Tibial nerve (tissue), 3 donors: ENCODE measurements at regions not wholly inside any gene's neighbourhood (a gene's known extent, or its start where the extent isn't known, plus 50 kb on each side); places are given as distances from the start of the nearest gene placed in this dataset.

Source experiments
- POLR2A ChIP-seq, 2 donors: fragments of 450-650 bp; IDR thresholded peaks; one replicate each; pipeline ENCODE4 v1.6.1; 2017; ENCODE audit warnings: antibody characterized with exemption in 2 of 2, mild to moderate bottlenecking in 2 of 2, moderate library complexity in 2 of 2
- TF ChIP-seq, protein P1 (sequence below), 5 experiments: fragments of 200-600 bp in 3 of 5; fragments of 450-650 bp in 2 of 5; sonication (generic) in 3 of 5; IDR thresholded peaks; one replicate each; pipeline ENCODE4 v1.5.1; 2016 to 2019; ENCODE audit warnings: antibody characterized with exemption in 5 of 5, mild to moderate bottlenecking in 3 of 5, moderate library complexity in 2 of 5

DNA sequence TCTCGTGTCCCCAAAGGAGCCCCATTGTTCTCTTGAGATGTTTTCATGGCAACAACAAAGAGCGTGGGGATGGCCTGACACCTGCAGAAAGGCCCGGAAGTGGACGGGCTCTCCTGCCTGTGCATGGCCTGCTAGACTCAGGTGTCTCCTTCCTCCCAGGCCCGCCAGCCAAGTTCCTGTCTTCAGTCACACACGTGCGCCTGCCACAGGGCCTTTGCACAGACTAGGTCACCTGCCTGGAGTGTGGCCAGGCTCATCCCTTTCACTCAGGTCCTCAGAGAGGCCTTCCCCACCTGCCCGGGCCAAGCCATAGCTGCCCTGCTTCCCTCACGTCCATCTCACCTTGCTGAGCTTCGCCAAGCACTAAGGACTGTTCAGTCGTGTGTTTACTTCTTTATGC is 300.9 kb downstream of the FOXL1 start:
- TF ChIP-seq, protein P1, sequence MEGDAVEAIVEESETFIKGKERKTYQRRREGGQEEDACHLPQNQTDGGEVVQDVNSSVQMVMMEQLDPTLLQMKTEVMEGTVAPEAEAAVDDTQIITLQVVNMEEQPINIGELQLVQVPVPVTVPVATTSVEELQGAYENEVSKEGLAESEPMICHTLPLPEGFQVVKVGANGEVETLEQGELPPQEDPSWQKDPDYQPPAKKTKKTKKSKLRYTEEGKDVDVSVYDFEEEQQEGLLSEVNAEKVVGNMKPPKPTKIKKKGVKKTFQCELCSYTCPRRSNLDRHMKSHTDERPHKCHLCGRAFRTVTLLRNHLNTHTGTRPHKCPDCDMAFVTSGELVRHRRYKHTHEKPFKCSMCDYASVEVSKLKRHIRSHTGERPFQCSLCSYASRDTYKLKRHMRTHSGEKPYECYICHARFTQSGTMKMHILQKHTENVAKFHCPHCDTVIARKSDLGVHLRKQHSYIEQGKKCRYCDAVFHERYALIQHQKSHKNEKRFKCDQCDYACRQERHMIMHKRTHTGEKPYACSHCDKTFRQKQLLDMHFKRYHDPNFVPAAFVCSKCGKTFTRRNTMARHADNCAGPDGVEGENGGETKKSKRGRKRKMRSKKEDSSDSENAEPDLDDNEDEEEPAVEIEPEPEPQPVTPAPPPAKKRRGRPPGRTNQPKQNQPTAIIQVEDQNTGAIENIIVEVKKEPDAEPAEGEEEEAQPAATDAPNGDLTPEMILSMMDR (IDR thresholded peaks at IDR 0.05), result no peak
- no peak for TF ChIP-seq POLR2A (IDR thresholded peaks at IDR 0.05)
